ENCODE measurements at regions not wholly inside any gene's neighbourhood (a gene's known extent, or its start where the extent isn't known, plus 50 kb on each side); places are given as distances from the start of the nearest gene placed in this dataset.

DNA sequence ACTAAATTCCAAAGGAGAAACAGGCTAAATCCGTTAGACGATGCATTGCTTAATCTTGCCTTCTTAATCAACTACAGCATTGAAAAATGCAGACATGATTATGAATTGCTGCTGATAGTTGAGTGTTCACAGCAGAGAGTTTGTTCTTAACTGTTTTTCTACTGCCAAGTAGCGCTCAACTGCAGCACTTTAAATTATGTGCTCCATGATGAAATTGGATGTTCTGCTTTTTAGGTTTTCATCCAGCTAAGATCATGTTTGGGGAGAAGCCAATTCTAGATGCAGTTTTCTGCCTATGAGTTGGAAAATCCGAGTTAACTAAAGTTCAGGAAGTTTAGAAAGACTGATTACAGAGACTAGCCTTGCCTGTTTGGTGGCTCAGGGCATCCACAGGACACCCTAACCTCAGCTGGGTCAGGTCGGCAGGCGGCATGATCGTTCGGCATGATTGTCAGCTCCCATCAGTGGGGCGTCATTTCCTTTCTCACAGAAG lies 119.4 kb upstream of the PIEZO2 start:
- TF ChIP-seq, protein P1, sequence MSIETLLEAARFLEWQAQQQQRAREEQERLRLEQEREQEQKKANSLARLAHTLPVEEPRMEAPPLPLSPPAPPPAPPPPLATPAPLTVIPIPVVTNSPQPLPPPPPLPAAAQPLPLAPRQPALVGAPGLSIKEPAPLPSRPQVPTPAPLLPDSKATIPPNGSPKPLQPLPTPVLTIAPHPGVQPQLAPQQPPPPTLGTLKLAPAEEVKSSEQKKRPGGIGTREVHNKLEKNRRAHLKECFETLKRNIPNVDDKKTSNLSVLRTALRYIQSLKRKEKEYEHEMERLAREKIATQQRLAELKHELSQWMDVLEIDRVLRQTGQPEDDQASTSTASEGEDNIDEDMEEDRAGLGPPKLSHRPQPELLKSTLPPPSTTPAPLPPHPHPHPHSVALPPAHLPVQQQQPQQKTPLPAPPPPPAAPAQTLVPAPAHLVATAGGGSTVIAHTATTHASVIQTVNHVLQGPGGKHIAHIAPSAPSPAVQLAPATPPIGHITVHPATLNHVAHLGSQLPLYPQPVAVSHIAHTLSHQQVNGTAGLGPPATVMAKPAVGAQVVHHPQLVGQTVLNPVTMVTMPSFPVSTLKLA (IDR thresholded peaks at IDR 0.05) = no peak
- TF ChIP-seq ZBTB21 (CRISPR knock-in tag; IDR thresholded peaks at IDR 0.05) = no peak
- TF ChIP-seq, protein P2, sequence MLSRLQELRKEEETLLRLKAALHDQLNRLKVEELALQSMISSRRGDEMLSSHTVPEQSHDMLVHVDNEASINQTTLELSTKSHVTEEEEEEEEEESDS (CRISPR knock-in tag; IDR thresholded peaks at IDR 0.05; ENCODE audit: borderline replicate concordance) = no peak
- no peak for TF ChIP-seq ZEB1 (IDR thresholded peaks at IDR 0.05; ENCODE audit: insufficient replicate concordance, low read depth)
- in situ Hi-C loops (cut with HindIII; ENCODE audit: extremely low pct_ligation_motif_present, low pct_unique_long_range_greater_than_20kb) (no loop called here), intact Hi-C loops (cut with micrococcal nuclease; ENCODE audit: unreplicated experiment) (no loop called here)
- Histone ChIP-seq H4K20me1 (ENCODE audit: insufficient read depth, low read length) (no peaks in the 10 kb centered on the region), H2AFZ (ENCODE audit: low read length) (no peak overlapping the region), H3K27me3 (ENCODE audit: control insufficient read depth in 1 of 2, insufficient read depth in 2 of 2, low read length in 2 of 2) (peaks cover 0 to 19% of the 10 kb centered on the region in 2 experiments; a peak in 1 of 5 replicates), H3K36me3 (replicated peaks in 1 of 2; ENCODE audit: control insufficient read depth in 1 of 2, insufficient read depth in 2 of 2, low read length in 2 of 2) (no peaks in the 10 kb centered on the region), H3K27ac (ENCODE audit: extremely low read length, insufficient read depth, low read length) (no peak overlapping the region), H3K79me2 (ENCODE audit: insufficient read depth, low read length) (no peaks in the 10 kb centered on the region), H3K9me3 (ENCODE audit: low read length) (peaks cover 5% of the 10 kb centered on the region), H3K9ac (ENCODE audit: insufficient read depth, low read depth, low read length) (no peak overlapping the region), H3K4me3 (replicated peaks in 1 of 3; ENCODE audit: insufficient read depth in 1 of 3, low read depth in 2 of 3, low read length in 3 of 3) (no peak overlapping the region), H3K4me2 (ENCODE audit: low read depth, low read length) (0 out of 2 replicates have a peak overlapping the region, but pooled peaks have one; percentile 2), H3K4me1 (ENCODE audit: insufficient read depth, low read length) (peaks cover 23% of the 10 kb centered on the region)
- no peak for DNase-seq (ENCODE audit: low spot score)
- CTCF ChIA-PET (ENCODE audit: low intra/inter-chr PET ratio, low total read pairs) = no interaction called here
- no TSS peak for BruUV-seq (replicated peaks)
- 44% methylated on average over 9 of the region's 9 CpGs for WGBS (ENCODE audit: low lambda C conversion rate)
- POLR2A ChIA-PET = no interaction called here
- ATAC-seq = no peak
- FAIRE-seq = no peak

DNA sequence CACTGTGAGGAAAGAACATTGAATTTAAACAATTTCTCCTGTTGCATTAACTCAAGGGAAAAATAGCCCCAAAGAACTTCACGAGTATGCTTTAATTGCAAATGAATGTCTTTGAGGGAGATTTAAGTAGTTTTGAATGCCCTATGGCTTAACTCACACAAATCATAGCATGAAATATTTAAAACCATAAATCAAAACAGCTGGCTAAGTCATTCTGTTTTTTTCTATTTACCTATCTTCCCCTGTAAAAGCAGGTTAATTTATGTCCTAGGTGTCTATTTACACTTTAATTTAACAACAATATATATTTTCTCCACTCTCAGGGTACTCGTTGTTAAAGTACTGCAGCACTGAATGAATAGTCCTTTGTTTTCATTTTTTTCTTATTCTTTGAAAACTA lies 118.8 kb upstream of the PIEZO2 start:
- no peaks in the 10 kb centered on the region for H3K36me3 ChIP-seq (replicated peaks in 1 of 2; ENCODE audit: control insufficient read depth in 1 of 2, insufficient read depth in 2 of 2, low read length in 2 of 2)
- no peak overlapping the region for H3K27ac ChIP-seq (ENCODE audit: extremely low read length, insufficient read depth, low read length)
- DNase-seq (ENCODE audit: low spot score) (no peak), FAIRE-seq (no peak), ATAC-seq (no peak)
- H3K79me2 ChIP-seq (ENCODE audit: insufficient read depth, low read length) = no peaks in the 10 kb centered on the region
- ChIA-PET CTCF (ENCODE audit: low intra/inter-chr PET ratio, low total read pairs) (no interaction called here), POLR2A (no interaction called here)
- peaks cover 17% of the 10 kb centered on the region for H3K4me1 ChIP-seq (ENCODE audit: insufficient read depth, low read length)
- no peak overlapping the region for H3K4me2 ChIP-seq (ENCODE audit: low read depth, low read length)
- H3K4me3 ChIP-seq (replicated peaks in 1 of 3; ENCODE audit: insufficient read depth in 1 of 3, low read depth in 2 of 3, low read length in 3 of 3) = no peak overlapping the region
- peaks cover 10% of the 10 kb centered on the region for H3K9me3 ChIP-seq (ENCODE audit: low read length)
- WGBS (ENCODE audit: low lambda C conversion rate) = 23% methylated on average over 2 of the region's 2 CpGs
- H3K9ac ChIP-seq (ENCODE audit: insufficient read depth, low read depth, low read length) = no peak overlapping the region
- in situ Hi-C loops (cut with HindIII; ENCODE audit: extremely low pct_ligation_motif_present, low pct_unique_long_range_greater_than_20kb) (no loop called here), intact Hi-C loops (cut with micrococcal nuclease; ENCODE audit: unreplicated experiment) (no loop called here)
- H3K27me3 ChIP-seq (ENCODE audit: control insufficient read depth in 1 of 2, insufficient read depth in 2 of 2, low read length in 2 of 2) = peaks cover 0 to 19% of the 10 kb centered on the region in 2 experiments; a peak in 1 of 5 replicates
- no TSS peak for BruUV-seq (replicated peaks)
- H4K20me1 ChIP-seq (ENCODE audit: insufficient read depth, low read length) = no peaks in the 10 kb centered on the region
- H2AFZ ChIP-seq (ENCODE audit: low read length) = no peak overlapping the region
- no peak for TF ChIP-seq NR2F1 (CRISPR knock-in tag; IDR thresholded peaks at IDR 0.05)
- no peak for TF ChIP-seq ZNF251 (CRISPR knock-in tag; IDR thresholded peaks at IDR 0.05)
- TF ChIP-seq ZFP1 (CRISPR knock-in tag; IDR thresholded peaks at IDR 0.05) = no peak
- no peak for TF ChIP-seq PHF20 (CRISPR knock-in tag; IDR thresholded peaks at IDR 0.05)
- no peak for TF ChIP-seq SOX6 (IDR thresholded peaks at IDR 0.05)
- no peak for TF ChIP-seq SOX6 (CRISPR knock-in tag; IDR thresholded peaks at IDR 0.05)
- no peak for TF ChIP-seq ZNF329 (CRISPR knock-in tag; IDR thresholded peaks at IDR 0.05; ENCODE audit: low read depth)
- no peak for TF ChIP-seq ZNF383 (CRISPR knock-in tag; IDR thresholded peaks at IDR 0.05; ENCODE audit: borderline replicate concordance)
- TF ChIP-seq ZNF460 (CRISPR knock-in tag; IDR thresholded peaks at IDR 0.05; ENCODE audit: borderline replicate concordance) = no peak
- TF ChIP-seq, protein P3, sequence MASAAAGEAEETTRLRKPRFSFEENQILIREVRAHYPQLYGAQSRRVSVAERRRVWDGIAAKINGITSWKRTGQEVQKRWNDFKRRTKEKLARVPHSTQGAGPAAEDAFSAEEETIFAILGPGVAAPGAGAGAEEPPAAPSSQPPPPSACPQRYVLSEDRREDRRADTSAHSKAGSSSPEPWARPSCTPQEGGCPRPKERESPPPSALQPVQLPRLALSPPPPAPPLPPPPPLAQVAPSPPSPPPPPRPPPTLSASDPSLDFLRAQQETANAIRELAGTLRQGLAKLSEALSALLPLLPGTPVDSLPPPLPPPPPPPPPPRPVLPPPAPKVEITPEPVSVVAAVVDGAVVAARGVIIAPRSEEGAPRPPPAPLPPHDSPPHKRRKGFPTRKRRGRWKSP (CRISPR knock-in tag; IDR thresholded peaks at IDR 0.05) = no peak
- TF ChIP-seq, protein P4, sequence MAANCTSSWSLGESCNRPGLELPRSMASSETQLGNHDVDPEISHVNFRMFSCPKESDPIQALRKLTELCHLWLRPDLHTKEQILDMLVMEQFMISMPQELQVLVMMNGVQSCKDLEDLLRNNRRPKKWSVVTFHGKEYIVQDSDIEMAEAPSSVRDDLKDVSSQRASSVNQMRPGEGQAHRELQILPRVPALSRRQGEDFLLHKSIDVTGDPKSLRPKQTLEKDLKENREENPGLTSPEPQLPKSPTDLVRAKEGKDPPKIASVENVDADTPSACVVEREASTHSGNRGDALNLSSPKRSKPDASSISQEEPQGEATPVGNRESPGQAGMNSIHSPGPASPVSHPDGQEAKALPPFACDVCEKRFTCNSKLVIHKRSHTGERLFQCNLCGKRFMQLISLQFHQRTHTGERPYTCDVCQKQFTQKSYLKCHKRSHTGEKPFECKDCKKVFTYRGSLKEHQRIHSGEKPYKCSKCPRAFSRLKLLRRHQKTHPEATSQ (CRISPR knock-in tag; IDR thresholded peaks at IDR 0.05; ENCODE audit: borderline replicate concordance) = no peak
- no peak for TF ChIP-seq ZNF557 (CRISPR knock-in tag; IDR thresholded peaks at IDR 0.05)
- TF ChIP-seq ZNF777 (CRISPR knock-in tag; IDR thresholded peaks at IDR 0.05) = no peak
